Activated naive CD8-positive, alpha-beta T cell treated with anti-CD3 and anti-CD28 coated beads for 36 hours (primary cell): ENCODE measurements at regions not wholly inside any gene's neighbourhood (a gene's known extent, or its start where the extent isn't known, plus 50 kb on each side); places are given as distances from the start of the nearest gene placed in this dataset.

Experiments used
- DNase-seq: peaks from one replicate; pipeline ENCODE4 v3.0.0; 2021
- H3K27ac Mint-ChIP-seq: one replicate; pipeline ENCODE4 v1.8.0; 2022; ENCODE audit warnings: mild to moderate bottlenecking, moderate library complexity, mixed read lengths
- H3K27me3 Mint-ChIP-seq: one replicate; pipeline ENCODE4 v1.8.0; 2022; ENCODE audit warnings: mild to moderate bottlenecking, mixed read lengths
- H3K36me3 Mint-ChIP-seq: one replicate; pipeline ENCODE4 v1.8.0; 2021; ENCODE audit warnings: mild to moderate bottlenecking, mixed read lengths
- H3K4me1 Mint-ChIP-seq: one replicate; pipeline ENCODE4 v1.8.0; 2021; ENCODE audit warnings: mixed read lengths
- H3K4me3 Mint-ChIP-seq: one replicate; pipeline ENCODE4 v1.8.0; 2022; ENCODE audit warnings: mild to moderate bottlenecking, moderate library complexity, mixed read lengths
- H3K9me3 Mint-ChIP-seq: one replicate; pipeline ENCODE4 v1.8.0; 2022; ENCODE audit warnings: mixed read lengths

- Mint-ChIP-seq H3K27me3 (no peaks in the 10 kb centered on the region), H3K9me3 (no peaks in the 10 kb centered on the region), H3K36me3 (no peaks in the 10 kb centered on the region), H3K4me3 (no peak overlapping the region), H3K4me1 (no peaks in the 10 kb centered on the region), H3K27ac (no peak overlapping the region)
- no peak for DNase-seq
Observed at GRCh38 chrX:115494161-115494560, 66.8 kb upstream of the PLS3 start.

- Mint-ChIP-seq H3K9me3 (no peaks in the 10 kb centered on the region), H3K4me3 (no peak overlapping the region), H3K36me3 (no peaks in the 10 kb centered on the region), H3K4me1 (no peaks in the 10 kb centered on the region), H3K27ac (no peak overlapping the region), H3K27me3 (no peaks in the 10 kb centered on the region)
- DNase-seq: no peak
Observed at GRCh38 chrX:115499112-115499805, 61.7 kb upstream of the PLS3 start.

GRCh38 chrX:115503099-115503498 is 57.9 kb upstream of the PLS3 start:
- no peaks in the 10 kb centered on the region for H3K4me1 Mint-ChIP-seq

GRCh38 chrX:115504167-115504566 is 56.8 kb upstream of the PLS3 start:
- no peaks in the 10 kb centered on the region for H3K27me3 Mint-ChIP-seq
- no peak overlapping the region for H3K4me3 Mint-ChIP-seq
- no peak for DNase-seq
- H3K4me1 Mint-ChIP-seq: no peaks in the 10 kb centered on the region
- no peak overlapping the region for H3K27ac Mint-ChIP-seq
- H3K36me3 Mint-ChIP-seq: no peaks in the 10 kb centered on the region
- peaks cover 1% of the 10 kb centered on the region for H3K9me3 Mint-ChIP-seq

More at GRCh38 chrX:115503099-115503498, 57.9 kb upstream of the PLS3 start:
- no peaks in the 10 kb centered on the region for H3K36me3 Mint-ChIP-seq
- no peaks in the 10 kb centered on the region for H3K9me3 Mint-ChIP-seq
- H3K4me3 Mint-ChIP-seq: no peak overlapping the region
- H3K27ac Mint-ChIP-seq: no peak overlapping the region
- no peaks in the 10 kb centered on the region for H3K27me3 Mint-ChIP-seq
- DNase-seq: no peak
